ENCODE measurements at regions not wholly inside any gene's neighbourhood (a gene's known extent, or its start where the extent isn't known, plus 50 kb on each side); places are given as distances from the start of the nearest gene placed in this dataset.

GRCh38 chr16:88316941-88317612 lies 65.7 kb upstream of the ZNF469 start:
- intact Hi-C loops (cut with micrococcal nuclease; ENCODE audit: unreplicated experiment): no loop called here
- no TSS peak for BruUV-seq (replicated peaks)
- no peaks in the 10 kb centered on the region for H3K36me3 Mint-ChIP-seq (ENCODE audit: insufficient read depth, unreplicated experiment)
- no peak for DNase-seq
- CTCF ChIA-PET: no interaction called here
- H3K9me3 Mint-ChIP-seq (ENCODE audit: low read depth, unreplicated experiment): peaks cover 4% of the 10 kb centered on the region
- TF ChIP-seq CTCF (IDR thresholded peaks at IDR 0.05; ENCODE audit: unreplicated experiment): no peak
- no peaks in the 10 kb centered on the region for H3K4me1 Mint-ChIP-seq (ENCODE audit: low read depth, unreplicated experiment)
- peaks cover 20% of the 10 kb centered on the region for H3K27me3 Mint-ChIP-seq (ENCODE audit: unreplicated experiment)
- H3K4me3 Mint-ChIP-seq (ENCODE audit: low read depth, unreplicated experiment): no peak overlapping the region
- peak overlapping the region; percentile 19 for H3K27ac Mint-ChIP-seq (ENCODE audit: unreplicated experiment)

- CTCF ChIA-PET: no interaction called here
- H3K9me3 Mint-ChIP-seq (ENCODE audit: low read depth, unreplicated experiment): peaks cover under 1% of the 10 kb centered on the region
- TF ChIP-seq CTCF (IDR thresholded peaks at IDR 0.05; ENCODE audit: unreplicated experiment): no peak
- peaks cover 15% of the 10 kb centered on the region for H3K27me3 Mint-ChIP-seq (ENCODE audit: unreplicated experiment)
- no peaks in the 10 kb centered on the region for H3K4me1 Mint-ChIP-seq (ENCODE audit: low read depth, unreplicated experiment)
- peak overlapping the region; percentile 19 for H3K27ac Mint-ChIP-seq (ENCODE audit: unreplicated experiment)
- intact Hi-C loops (cut with micrococcal nuclease; ENCODE audit: unreplicated experiment): no loop called here
- BruUV-seq (replicated peaks): no TSS peak
- no peak for DNase-seq
- no peak overlapping the region for H3K4me3 Mint-ChIP-seq (ENCODE audit: low read depth, unreplicated experiment)
- no peaks in the 10 kb centered on the region for H3K36me3 Mint-ChIP-seq (ENCODE audit: insufficient read depth, unreplicated experiment)
Observed at GRCh38 chr16:88317613-88317965, 65.2 kb upstream of the ZNF469 start.

- no TSS peak for BruUV-seq (replicated peaks)
- Mint-ChIP-seq H3K4me3 (ENCODE audit: low read depth, unreplicated experiment) (no peak overlapping the region), H3K4me1 (ENCODE audit: low read depth, unreplicated experiment) (no peaks in the 10 kb centered on the region), H3K27me3 (ENCODE audit: unreplicated experiment) (peaks cover 10% of the 10 kb centered on the region), H3K9me3 (ENCODE audit: low read depth, unreplicated experiment) (no peaks in the 10 kb centered on the region), H3K27ac (ENCODE audit: unreplicated experiment) (peak overlapping the region; percentile 19), H3K36me3 (ENCODE audit: insufficient read depth, unreplicated experiment) (no peaks in the 10 kb centered on the region)
- no peak for DNase-seq
- TF ChIP-seq CTCF (IDR thresholded peaks at IDR 0.05; ENCODE audit: unreplicated experiment): no peak
- intact Hi-C loops (cut with micrococcal nuclease; ENCODE audit: unreplicated experiment): no loop called here
- CTCF ChIA-PET: no interaction called here
Observed at GRCh38 chr16:88318051-88318450, 64.7 kb upstream of the ZNF469 start.

- CTCF ChIA-PET: no interaction called here
- H3K4me3 Mint-ChIP-seq (ENCODE audit: low read depth, unreplicated experiment): no peak overlapping the region
- intact Hi-C loops (cut with micrococcal nuclease; ENCODE audit: unreplicated experiment): no loop called here
- BruUV-seq (replicated peaks): no TSS peak
- TF ChIP-seq CTCF (IDR thresholded peaks at IDR 0.05; ENCODE audit: unreplicated experiment): no peak
- H3K36me3 Mint-ChIP-seq (ENCODE audit: insufficient read depth, unreplicated experiment): no peaks in the 10 kb centered on the region
- H3K9me3 Mint-ChIP-seq (ENCODE audit: low read depth, unreplicated experiment): no peaks in the 10 kb centered on the region
- H3K4me1 Mint-ChIP-seq (ENCODE audit: low read depth, unreplicated experiment): no peaks in the 10 kb centered on the region
- DNase-seq: no peak
- H3K27ac Mint-ChIP-seq (ENCODE audit: unreplicated experiment): no peak overlapping the region
- peaks cover 6% of the 10 kb centered on the region for H3K27me3 Mint-ChIP-seq (ENCODE audit: unreplicated experiment)
Observed at GRCh38 chr16:88318521-88318920, 64.2 kb upstream of the ZNF469 start.
